HG03039 (cell line): ENCODE measurements at regions not wholly inside any gene's neighbourhood (a gene's known extent, or its start where the extent isn't known, plus 50 kb on each side); places are given as distances from the start of the nearest gene placed in this dataset.
"Not testable (repeated sequence)": the region's sequence is repeated elsewhere in the genome, so short reads cannot be mapped to it uniquely, and the experiment has no call there.

ENCODE experiments used
- ATAC-seq: cut with Tn5 transposase; IDR thresholded peaks from one replicate; pipeline ENCODE4 v1.9.1; 2021; ENCODE audit warnings: mild to moderate bottlenecking, moderate library complexity; ENCODE audit not compliant: unreplicated experiment

DNA sequence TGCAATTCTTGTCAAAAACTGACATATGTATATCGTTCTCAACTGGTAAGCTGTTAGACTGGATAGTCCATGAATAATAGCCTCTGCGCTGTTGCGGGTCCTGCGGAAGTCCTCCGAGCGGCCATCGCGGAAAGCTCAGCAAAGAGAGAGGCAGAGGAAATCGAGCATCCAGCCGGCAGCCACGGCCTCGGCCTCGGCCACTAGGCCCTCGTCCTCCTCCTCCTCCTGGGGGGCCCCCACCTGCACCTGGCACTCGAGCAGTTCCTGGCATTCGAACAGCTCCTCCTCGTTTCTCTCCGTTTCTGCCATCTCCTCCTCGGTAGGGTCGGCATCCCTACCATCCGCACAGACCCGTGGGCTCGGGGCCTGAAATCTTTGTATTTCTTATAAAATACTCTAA is 111.2 kb upstream of the CYLC1 start:
- ATAC-seq, result not testable (repeated sequence)

DNA sequence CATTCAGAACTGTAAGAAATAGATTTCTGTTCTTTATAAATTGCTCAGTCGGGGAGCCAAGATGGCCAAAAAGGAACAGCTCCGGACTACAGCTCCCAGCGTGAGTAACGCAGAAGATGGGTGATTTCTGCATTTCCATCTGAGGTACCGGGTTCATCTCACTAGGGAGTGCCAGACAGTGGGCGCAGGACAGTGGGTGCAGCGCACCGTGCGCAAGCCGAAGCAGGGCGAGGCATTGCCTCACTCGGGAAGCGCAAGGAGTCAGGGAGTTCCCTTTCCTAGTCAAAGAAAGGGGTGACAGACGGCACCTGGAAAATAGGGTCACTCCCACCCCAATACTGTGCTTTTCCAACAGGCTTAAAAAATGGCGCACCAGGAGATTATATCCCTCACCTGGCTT is 110.5 kb upstream of the CYLC1 start:
- ATAC-seq, result not testable (repeated sequence)

DNA sequence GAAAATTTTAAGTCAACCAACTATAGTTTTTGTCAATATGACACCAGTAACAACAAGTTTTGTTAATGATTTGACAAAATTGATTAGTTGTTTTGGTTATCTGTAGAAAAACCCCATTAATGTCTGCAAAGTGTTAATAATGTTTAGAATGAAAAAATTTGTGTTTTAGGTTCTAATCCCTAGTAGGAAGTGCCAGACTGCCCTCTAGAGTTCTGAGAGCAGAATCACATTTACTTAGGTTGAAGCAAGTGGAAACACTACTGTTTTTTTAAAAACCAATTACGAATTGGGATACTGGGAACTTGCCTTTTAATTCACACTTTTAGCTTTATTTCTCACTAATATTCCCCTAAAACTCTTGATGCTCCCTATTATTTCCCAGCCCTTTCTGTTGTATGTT is 101.1 kb upstream of the CYLC1 start:
- no peak for ATAC-seq

DNA sequence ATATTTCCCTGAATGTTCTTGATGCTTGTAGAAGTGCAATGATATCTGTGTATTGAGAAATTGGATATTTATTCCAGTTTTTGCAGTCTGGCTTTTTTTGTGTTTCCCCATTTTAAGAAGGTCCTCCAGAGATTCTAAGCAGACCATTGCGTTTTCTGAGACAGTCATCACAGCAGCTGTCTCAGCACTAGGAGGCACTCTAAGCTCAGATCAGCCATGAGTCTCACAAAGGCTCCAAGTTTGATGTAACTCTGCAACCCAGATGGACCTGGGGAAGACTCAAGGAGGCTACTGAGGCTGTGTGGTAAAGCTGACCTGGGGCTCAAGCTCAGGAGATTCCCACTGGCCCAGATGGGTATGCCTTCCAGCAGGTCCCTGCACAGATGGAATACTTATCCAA is 89.3 kb upstream of the CYLC1 start:
- peak; percentile 59 for ATAC-seq
